Medulla oblongata (tissue), 1 donor: ENCODE measurements at regions not wholly inside any gene's neighbourhood (a gene's known extent, or its start where the extent isn't known, plus 50 kb on each side); places are given as distances from the start of the nearest gene placed in this dataset.
"Not testable (repeated sequence)": the region's sequence is repeated elsewhere in the genome, so short reads cannot be mapped to it uniquely, and the experiment has no call there.

Source experiments
- DNase-seq: peaks from one replicate; pipeline ENCODE4 v3.0.0-alpha.2; 2015; ENCODE audit errors: extremely low spot score

DNA sequence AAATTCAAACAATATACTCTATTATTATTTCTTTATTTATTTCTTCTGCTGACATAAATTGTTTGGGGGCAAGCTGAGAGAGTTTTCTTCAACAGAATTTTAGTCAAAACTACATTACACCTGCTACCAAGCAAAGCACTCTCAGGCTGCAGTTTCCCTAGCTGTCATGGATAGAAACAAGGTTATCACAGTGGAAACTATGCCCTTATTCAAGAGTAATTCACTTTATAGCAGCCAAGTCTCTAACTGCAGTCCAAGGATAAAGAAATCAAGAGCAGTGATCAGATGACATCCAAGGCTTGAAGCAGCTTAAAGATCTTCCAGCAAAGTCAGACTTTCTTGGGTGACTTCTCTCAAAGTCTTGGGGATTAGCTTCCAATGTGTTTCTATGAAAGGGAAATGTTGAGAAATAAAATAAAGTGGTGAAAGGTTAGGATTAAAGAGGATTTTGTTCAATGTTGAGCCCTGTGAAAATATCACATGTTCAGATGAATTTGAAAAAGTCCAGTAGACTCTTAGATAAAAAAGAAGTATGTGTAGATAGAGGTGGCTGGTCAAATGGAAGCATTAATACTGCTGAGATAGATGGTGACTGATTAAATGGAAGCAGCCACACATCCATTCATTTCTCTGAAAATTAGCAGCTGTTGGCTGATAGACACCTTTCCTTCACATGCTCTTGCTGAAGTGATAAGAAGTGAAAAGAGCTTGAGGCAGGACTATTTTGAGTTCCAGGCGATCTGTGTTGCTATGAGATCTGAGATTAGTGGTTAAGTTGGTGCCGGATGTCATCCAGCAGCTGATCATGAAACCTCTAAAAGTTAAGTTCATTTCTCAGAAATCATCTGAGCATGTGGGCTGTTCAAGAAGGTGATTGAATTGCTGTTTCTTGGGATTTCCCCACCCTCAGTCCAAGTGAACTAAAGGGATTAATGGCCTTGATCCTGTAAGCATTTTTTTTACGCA lies 257.8 kb upstream of the BTG1 start:
- no peak for DNase-seq

- no peak for DNase-seq
These were observed 256.8 kb upstream of the BTG1 start for GRCh38 chr12:92402415-92402814.

DNA sequence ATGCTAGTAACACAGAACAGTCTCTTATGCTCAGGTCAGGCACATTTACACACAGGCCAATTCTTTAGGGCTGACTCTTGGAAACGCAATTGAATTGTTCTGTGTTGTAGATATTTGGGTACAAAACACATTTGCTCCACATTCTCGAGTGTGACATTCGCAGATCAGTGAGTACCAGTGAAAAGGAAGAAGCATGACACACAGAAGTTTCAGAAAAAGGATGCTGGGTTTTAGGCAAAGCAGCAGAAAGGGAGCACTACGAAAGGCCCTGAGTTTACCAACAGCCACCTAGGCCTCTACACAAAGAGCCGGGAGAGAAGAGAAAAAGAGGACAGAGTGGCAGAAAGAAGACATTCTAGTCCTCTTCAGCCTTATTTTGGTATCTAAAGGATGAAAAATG lies 254.4 kb upstream of the BTG1 start:
- no peak for DNase-seq

- no peak for DNase-seq
These were observed 253.1 kb upstream of the BTG1 start for GRCh38 chr12:92398565-92399309.

DNA sequence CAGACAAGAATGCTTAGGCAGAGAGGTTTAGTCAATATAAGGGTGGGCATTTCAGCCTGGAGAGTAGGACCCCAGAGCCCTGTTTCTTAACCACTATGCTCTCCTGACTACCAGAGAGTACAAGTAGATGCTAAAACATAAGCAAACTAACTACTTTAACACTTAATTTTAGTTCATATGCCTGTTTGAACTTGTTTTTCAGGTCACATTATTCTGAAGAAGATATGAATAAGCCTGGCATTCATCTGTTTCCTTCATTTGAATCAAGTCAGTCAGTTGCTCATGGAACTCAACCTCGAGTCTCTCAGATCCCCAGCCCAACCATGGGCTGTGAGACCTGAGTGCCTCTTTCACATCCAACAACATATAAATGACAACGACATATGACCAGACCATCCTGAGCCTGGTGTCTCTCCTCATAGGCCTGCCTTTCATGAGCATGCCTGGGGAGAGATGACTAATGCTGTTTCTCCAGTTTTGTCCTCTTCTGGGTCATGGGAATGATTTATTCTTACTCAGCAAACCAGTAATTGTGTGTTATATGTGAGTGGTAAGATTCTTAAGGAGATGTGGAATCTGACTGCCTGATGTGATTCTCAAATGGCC lies 251.1 kb upstream of the BTG1 start:
- DNase-seq = no peak

GRCh38 chr12:92395322-92395721 lies 249.7 kb upstream of the BTG1 start:
- no peak for DNase-seq

GRCh38 chr12:92394895-92395294 lies 249.2 kb upstream of the BTG1 start:
- no peak for DNase-seq

DNA sequence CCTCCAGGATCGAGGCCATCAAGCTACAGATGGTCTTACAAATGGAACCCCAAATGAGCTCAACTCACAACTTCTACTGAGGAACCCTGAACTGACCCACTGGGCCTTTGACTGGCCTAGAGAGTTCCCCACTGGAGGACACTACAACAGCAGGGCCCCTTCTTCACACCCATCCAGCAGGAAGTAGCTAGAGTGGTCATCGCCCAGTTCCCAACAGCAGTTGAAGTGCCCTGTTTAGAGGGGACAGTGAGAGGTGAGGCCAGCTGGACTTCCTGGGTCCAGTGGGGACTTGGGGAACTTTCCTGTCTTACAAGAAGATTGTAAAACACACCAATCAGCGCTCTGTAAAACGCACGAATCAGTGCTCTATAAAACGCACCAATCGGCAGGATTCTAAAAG lies 247.9 kb upstream of the BTG1 start:
- DNase-seq = no peak

- DNase-seq = not testable (repeated sequence)
These were observed 246.1 kb upstream of the BTG1 start for GRCh38 chr12:92391726-92392125.

DNA sequence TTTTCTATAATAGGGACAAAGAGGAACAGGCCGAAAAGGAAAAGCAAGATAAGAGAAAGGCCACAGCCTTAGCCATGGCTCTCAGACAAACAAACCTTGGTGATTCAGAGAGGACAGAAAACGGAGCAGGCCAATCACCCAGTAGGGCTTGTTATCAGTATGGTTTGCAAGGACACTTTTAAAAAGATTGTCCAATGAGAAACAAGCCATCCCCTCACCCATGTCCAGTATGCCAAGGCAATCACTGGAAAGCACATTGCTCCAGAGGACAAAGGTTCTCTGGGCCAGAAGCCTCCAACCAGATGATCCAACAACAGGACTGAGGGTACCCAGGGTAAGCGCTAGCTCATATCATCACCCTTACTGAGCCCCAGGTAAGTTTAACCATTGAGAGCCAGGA lies 243.8 kb upstream of the BTG1 start:
- no peak for DNase-seq

GRCh38 chr12:92385296-92385695 lies 239.7 kb upstream of the BTG1 start:
- DNase-seq = no peak

DNA sequence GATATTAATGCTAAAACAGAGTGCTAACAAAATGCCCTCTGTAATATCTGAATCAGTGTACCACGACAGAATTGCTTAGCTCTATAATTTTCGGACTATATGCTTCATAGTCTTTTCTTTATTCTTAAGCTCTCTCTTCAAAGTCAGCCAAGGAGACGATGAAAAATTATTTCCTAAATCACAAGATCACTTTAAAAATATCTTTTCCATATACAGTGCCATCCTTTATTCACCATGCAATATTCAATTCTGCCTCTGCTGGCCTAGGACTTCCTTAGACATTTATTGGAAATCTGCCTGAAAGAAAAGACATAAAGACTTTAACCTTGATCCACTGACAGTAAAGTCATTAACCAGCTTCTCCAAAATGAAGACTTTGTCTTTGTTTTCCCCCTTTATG lies 238.9 kb upstream of the BTG1 start:
- no peak for DNase-seq

- no peak for DNase-seq
These were observed 236.8 kb upstream of the BTG1 start for GRCh38 chr12:92382383-92382878.

GRCh38 chr12:92381856-92382255 lies 236.2 kb upstream of the BTG1 start:
- no peak for DNase-seq

DNA sequence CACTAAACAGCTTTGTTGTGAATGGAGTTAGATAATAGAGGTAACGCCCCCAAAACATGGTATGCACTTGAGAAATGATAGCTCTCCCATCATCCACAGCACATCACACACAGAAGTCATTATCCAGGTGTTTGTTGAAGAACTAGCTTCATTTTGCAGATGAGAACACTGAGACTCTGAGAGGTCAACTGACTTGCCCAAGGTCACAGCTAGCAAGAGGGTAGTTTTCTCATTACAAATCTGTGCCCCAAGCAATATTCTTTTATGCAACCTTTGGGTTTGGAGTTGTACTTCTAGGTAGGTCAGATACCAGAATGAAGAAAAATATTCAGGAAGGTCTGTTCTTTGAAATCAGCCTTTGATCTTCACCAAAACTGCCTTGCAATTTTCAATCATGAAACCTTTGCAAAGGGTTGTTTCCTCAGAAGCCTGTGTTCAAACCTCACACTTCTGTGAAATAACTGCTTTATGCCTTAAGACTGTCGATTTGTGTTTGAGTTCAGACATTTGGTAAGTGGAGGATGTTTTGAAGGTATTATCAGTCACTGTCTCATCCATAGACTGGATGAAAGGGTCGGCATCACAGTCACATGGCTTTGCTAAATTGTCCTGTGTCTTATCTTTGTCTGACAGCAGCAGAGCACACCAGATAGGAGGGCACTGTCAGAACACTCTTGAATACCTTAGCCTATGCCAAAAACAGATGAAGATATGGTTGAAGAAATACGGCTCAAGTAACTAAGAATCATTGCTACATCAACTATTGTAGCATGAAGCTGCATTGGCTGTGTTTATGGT lies 233.2 kb upstream of the BTG1 start:
- no peak for DNase-seq

- DNase-seq = not testable (repeated sequence)
These were observed 229.9 kb upstream of the BTG1 start for GRCh38 chr12:92375504-92375903.

DNA sequence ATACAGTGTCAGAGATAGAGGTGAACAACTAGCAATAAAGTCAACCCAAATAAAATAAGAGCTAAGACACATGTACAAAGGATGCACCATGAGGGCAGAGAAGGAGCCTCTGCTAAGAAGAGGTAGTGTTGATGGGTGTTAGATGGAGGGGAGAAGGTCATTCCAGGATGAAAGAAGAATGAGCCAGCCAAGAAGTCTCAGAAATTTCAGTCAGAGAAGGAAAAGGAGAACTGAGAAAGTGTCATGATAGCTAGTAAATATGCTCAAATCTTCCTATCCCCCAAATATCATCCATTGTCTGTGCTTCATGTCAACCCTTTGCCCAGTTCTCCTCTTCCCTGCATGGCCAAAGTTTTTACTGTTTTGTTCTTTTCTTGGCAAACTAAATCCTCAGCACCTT lies 225.2 kb upstream of the BTG1 start:
- DNase-seq = no peak

GRCh38 chr12:92369636-92370035 lies 224.0 kb upstream of the BTG1 start:
- no peak for DNase-seq

DNA sequence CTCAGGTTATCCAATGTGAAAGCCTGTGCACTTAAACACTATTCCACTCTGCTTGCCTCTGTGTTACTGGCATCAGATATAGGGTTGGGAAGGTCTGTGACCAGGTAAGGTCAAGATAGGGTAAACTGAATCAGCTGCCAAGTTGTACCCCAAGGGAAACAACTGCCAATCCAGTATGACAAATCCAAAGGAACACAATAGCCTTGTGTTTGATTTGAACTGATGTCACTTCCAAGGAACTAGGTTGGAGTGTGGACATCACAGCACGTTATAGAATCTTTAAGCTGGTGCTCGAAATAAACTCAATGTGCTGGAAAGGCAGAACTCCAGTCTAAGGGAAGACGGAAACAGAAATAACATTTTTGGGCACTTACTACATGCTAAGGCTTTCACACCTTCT lies 223.4 kb upstream of the BTG1 start:
- no peak for DNase-seq

- no peak for DNase-seq
These were observed 220.2 kb upstream of the BTG1 start for GRCh38 chr12:92365836-92366235.

- DNase-seq = no peak
These were observed 219.7 kb upstream of the BTG1 start for GRCh38 chr12:92365333-92365732.
